ENCODE measurements at regions not wholly inside any gene's neighbourhood (a gene's known extent, or its start where the extent isn't known, plus 50 kb on each side); places are given as distances from the start of the nearest gene placed in this dataset.

DNA sequence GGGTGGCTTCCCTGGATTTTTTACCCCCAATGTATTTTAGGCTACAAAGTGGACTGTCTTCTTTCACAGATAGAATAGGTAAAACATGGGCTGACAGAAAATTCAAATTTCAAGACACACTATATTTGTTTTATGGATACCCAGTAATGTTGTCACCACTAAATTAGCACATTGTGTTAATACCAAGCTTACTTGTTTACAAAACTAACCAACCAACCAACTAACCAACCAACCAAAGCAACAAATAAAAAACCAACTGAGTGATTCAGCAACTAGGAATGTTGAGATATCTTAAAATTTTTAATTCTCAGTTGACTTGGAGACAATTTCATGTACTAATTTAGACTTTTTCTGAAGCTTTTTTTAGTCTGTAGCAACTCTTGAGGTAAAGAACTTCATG is 69.3 kb upstream of the CTSC start:
- Histone ChIP-seq H2AFZ (no peak overlapping the region), H3K27ac (no peak overlapping the region), H3K9me3 (ENCODE audit: low read depth) (no peaks in the 10 kb centered on the region), H3K9me2 (replicated peaks; ENCODE audit: insufficient read depth) (no peaks in the 10 kb centered on the region), H3K4me2 (no peak overlapping the region), H4K20me1 (ENCODE audit: insufficient read depth, poor library complexity, severe bottlenecking) (no peaks in the 10 kb centered on the region), H3K36me3 (replicated peaks; ENCODE audit: insufficient read depth, low read depth) (no peaks in the 10 kb centered on the region), H3K4me1 (ENCODE audit: insufficient read depth) (peaks cover 5% of the 10 kb centered on the region), H3K27me3 (no peaks in the 10 kb centered on the region), H3K79me2 (no peaks in the 10 kb centered on the region), H3K4me3 (no peak overlapping the region)
- DNase-seq (ENCODE audit: low spot score), result no peak
- TF ChIP-seq EZH2 (IDR thresholded peaks at IDR 0.05; ENCODE audit: borderline replicate concordance), result no peak
- TF ChIP-seq, protein P1, sequence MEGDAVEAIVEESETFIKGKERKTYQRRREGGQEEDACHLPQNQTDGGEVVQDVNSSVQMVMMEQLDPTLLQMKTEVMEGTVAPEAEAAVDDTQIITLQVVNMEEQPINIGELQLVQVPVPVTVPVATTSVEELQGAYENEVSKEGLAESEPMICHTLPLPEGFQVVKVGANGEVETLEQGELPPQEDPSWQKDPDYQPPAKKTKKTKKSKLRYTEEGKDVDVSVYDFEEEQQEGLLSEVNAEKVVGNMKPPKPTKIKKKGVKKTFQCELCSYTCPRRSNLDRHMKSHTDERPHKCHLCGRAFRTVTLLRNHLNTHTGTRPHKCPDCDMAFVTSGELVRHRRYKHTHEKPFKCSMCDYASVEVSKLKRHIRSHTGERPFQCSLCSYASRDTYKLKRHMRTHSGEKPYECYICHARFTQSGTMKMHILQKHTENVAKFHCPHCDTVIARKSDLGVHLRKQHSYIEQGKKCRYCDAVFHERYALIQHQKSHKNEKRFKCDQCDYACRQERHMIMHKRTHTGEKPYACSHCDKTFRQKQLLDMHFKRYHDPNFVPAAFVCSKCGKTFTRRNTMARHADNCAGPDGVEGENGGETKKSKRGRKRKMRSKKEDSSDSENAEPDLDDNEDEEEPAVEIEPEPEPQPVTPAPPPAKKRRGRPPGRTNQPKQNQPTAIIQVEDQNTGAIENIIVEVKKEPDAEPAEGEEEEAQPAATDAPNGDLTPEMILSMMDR (IDR thresholded peaks at IDR 0.05; ENCODE audit: poor library complexity), result no peak

DNA sequence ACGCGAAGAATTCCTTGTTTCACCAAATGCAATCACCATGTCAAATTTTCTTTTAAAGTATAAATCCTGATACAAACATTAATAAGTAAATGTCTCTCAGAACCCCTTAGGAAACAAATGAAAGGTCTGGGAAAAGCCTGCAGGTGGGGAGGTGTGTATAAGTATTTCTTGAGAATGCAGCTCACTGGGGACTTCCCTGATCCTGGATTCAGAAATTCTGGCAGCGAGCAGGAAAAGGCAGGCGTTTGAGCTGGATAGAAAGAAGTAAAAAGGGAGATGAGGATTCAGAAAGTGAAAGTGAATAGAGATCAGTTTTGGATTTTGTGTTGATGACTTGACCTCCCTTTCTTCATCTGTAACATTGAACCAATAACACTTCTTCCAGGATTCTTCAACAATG is 68.3 kb upstream of the CTSC start:
- no peaks in the 10 kb centered on the region for H3K36me3 ChIP-seq (replicated peaks; ENCODE audit: insufficient read depth, low read depth)
- no peaks in the 10 kb centered on the region for H3K79me2 ChIP-seq
- H2AFZ ChIP-seq, result no peak overlapping the region
- H3K9me3 ChIP-seq (ENCODE audit: low read depth), result no peaks in the 10 kb centered on the region
- no peaks in the 10 kb centered on the region for H4K20me1 ChIP-seq (ENCODE audit: insufficient read depth, poor library complexity, severe bottlenecking)
- no peaks in the 10 kb centered on the region for H3K9me2 ChIP-seq (replicated peaks; ENCODE audit: insufficient read depth)
- peaks cover 5% of the 10 kb centered on the region for H3K4me1 ChIP-seq (ENCODE audit: insufficient read depth)
- DNase-seq (ENCODE audit: low spot score), result no peak
- no peak overlapping the region for H3K4me3 ChIP-seq
- no peak overlapping the region for H3K4me2 ChIP-seq
- no peak overlapping the region for H3K27ac ChIP-seq
- TF ChIP-seq EZH2phosphoT487 (IDR thresholded peaks at IDR 0.05; ENCODE audit: low read depth, severe bottlenecking, unreplicated experiment) (no peak), EZH2 (IDR thresholded peaks at IDR 0.05; ENCODE audit: borderline replicate concordance) (no peak)
- TF ChIP-seq, protein P1 (IDR thresholded peaks at IDR 0.05; ENCODE audit: poor library complexity), result no peak
- WGBS (ENCODE audit: low lambda C conversion rate, missing lambda C conversion rate), result 90% methylated on average over 4 of the region's 4 CpGs
- H3K27me3 ChIP-seq, result no peaks in the 10 kb centered on the region

DNA sequence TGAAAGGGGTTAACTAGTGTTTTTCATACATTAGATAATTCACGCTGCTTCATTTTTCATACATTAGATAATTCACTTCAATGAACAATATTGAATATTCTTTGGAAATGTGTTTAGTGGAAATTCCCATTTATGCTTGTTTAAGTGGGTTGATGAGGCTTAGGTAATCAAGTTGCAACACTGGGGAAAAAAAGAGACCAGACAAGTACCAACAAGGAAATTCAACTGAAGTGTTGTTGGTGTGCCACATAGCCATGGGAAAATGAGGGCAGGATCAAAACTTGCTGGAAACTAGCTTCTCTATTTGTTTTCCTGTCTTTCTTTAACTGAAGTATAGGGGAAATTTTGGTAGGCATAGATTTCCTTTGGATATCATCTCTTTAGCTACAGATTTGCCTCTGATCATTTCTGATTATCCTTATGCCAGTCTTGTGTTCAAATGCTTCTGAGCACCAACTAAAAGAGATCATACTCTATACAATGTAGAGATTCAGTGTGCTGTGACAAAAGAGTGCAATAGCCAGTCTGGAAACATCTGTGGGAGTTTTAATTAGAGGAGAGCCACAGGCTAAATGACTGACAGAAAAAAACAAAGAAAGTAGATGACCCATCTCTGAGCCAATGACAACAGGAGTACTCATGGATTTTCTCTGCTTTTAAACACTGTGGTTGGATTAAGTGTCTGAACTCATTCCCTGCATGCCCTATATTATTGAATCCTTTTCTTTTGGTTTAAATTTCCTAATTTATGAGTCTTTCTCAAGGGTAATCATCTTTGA is 67.6 kb upstream of the CTSC start:
- TF ChIP-seq EZH2 (IDR thresholded peaks at IDR 0.05; ENCODE audit: borderline replicate concordance) (no peak), EZH2phosphoT487 (IDR thresholded peaks at IDR 0.05; ENCODE audit: low read depth, severe bottlenecking, unreplicated experiment) (no peak)
- TF ChIP-seq, protein P1 (IDR thresholded peaks at IDR 0.05; ENCODE audit: poor library complexity), result no peak
- Histone ChIP-seq H3K4me1 (ENCODE audit: insufficient read depth) (peaks cover 5% of the 10 kb centered on the region), H3K9me2 (replicated peaks; ENCODE audit: insufficient read depth) (no peaks in the 10 kb centered on the region), H2AFZ (no peak overlapping the region), H3K79me2 (no peaks in the 10 kb centered on the region), H3K27ac (no peak overlapping the region), H3K4me3 (no peak overlapping the region), H3K36me3 (replicated peaks; ENCODE audit: insufficient read depth, low read depth) (no peaks in the 10 kb centered on the region), H3K4me2 (no peak overlapping the region), H3K27me3 (no peaks in the 10 kb centered on the region), H3K9me3 (ENCODE audit: low read depth) (no peaks in the 10 kb centered on the region), H4K20me1 (ENCODE audit: insufficient read depth, poor library complexity, severe bottlenecking) (no peaks in the 10 kb centered on the region)
- 96% methylated on average over 1 of the region's 1 CpG for WGBS (ENCODE audit: low lambda C conversion rate, missing lambda C conversion rate)
- no peak for DNase-seq (ENCODE audit: low spot score)
